Globus pallidus (tissue), 1 donor: ENCODE measurements at regions not wholly inside any gene's neighbourhood (a gene's known extent, or its start where the extent isn't known, plus 50 kb on each side); places are given as distances from the start of the nearest gene placed in this dataset.
"Not testable (repeated sequence)": the region's sequence is repeated elsewhere in the genome, so short reads cannot be mapped to it uniquely, and the experiment has no call there.

Experiments
- DNase-seq: peaks from one replicate; pipeline ENCODE4 v3.0.0-alpha.2; 2015; ENCODE audit warnings: low spot score

DNA sequence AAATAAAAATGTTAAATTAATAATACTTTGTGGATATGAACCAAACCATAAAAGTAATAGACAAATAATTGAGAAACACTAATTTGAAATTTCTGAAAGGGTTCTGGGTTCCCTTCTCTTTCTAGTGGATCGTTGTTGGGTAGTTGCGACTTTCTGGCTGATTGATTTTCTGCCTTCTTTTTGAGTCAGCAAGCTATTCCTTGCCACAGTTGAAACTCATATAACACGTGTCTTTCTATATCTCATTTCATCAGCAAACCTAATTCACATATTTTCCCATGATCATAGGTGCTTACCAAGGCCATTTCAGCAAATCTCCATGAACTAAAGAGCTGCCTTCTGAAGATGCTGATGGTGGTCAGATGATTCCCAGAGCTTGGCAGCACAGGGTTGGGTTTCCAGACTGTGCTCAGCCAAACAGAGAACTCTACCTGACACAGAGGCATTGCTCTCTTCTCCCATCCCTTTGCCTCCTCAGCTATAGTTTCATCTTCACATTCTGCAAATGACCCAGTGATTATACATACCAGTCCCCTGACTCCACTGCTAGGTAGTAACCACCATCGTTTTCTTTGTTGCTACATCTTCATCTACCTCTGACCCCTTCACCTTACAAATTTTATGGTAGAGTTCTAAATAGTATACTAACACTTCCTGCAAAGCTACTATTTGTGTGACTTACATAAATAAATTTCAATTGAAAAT is 383.9 kb upstream of the DPH6 start:
- no peak for DNase-seq

DNA sequence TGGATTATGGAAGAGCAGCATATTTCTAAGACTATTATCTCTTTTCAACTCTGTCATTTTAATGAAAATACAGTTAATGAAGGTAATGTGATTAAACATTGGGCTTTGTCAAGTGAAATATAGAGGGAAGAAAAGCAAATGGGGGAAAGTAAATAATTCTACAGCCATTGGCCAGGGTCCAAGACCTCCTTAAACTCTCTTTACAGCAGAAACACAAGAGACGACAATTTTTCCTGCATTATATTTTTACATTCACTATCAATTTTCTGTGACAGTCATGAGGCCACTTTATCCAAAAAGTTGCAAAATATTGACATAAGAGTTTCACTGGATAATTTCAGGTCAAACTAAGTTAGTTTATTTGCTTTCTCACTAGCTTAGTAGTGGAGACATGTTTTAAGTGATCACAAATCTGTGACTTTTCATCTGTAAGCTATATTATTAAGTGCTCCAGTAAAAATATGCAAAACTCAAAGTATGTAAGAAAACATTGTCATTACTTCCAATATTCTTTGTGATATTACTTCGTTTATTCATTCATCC is 385.9 kb upstream of the DPH6 start:
- DNase-seq: no peak

DNA sequence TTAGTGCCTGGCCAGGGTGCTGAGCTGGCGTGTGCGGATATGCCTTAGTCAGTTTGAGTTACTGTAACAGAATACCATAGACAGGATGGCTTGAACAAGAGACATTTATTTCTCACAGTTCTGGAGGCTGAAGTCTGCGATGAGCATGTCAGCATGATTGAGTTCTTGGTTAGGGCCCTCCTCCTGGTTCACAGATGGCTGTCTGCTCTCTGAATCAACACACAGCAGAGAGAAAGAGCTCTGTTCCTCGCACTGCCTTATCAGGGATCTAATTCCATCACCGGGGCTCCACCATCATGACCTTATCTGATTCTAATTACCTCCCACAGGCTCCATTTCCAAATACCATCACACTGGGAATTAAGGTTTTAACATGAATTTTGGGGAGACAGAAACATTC is 386.6 kb upstream of the DPH6 start:
- DNase-seq: no peak

DNA sequence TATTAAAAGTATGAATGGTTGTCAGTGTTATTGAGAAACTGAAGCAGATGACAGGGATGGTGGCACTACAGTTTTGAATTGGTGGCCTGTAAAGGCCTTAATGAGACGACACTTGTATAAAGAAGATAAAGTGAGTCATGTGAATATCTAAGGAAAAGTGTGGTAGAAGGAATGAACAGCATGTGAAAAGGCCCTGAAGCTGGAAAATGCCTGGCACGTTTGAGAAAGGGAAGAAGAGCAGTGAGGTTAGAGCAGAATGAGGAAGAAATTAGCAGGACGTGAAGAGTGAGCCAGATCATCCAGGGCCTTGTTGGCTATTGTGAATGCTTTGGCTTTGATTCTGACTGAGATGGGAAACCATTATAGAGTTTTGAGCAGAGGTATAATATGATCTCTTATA is 387.6 kb upstream of the DPH6 start:
- no peak for DNase-seq

DNA sequence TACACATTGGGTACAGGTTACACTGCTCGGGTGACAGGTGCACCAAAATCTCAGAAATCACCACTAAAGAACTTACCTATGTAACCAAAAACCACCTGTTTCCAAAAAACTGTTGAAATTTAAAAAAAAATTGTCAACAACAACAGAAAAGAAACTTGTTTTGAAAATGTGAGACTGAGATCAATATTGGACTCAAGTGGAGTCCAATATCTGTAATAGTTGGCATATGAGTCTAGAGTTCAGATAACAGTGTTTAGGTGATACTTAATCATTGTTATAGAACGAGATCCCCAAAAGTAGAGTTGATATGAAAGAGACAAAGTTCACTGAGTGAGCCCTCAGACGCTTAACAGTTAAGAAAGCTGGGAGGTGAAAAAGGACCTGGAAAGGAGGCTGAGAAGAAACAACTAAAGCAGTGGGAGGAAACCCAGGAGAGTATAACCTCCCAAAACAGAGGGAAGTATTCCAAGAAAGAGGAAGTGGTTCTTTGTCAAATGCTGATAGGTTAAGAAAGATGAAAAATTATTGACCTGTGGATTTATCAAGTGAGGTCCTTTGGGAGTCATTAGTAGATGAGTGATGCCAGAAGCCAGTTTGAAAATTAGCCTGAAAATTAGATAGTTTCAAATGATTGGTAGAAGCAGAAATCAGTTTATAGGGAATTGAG is 388.6 kb upstream of the DPH6 start:
- DNase-seq: no peak

DNA sequence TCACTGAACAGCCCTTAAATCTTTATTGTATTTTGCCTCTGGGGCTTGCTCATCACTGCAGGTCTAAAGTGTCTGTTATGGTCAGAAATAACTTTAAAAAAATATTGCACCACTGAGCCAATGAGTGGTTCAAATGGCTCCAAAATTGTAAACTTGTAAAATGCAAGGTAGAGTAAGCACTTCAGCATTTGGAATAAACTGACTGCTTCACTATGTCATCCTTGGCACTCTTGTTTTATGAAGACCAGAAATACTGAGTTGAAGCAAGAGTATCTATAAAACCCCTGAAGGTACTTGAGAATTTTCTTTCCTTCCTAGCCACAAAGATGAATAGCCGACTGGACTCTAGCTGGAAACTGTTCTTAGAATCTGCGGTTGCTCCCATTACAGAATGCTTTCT is 390.3 kb upstream of the DPH6 start:
- no peak for DNase-seq

DNA sequence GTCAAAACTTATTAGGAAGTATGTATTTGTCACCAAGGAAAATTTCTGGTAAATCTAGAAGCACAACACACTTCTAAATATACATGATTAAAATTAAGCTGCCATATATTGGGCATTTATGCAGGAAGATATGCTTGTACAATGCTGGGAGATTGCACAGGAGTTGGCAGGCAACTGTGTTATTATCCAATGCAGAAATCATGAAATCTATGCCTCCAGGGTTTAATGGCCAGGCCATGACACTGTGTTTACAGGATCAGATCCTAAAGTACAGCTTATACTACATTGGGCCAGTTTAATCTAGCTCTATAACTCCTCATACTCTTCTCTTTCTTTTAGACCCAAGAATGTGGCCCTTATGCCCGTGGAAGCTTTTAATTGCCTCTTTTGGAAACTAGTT is 391.4 kb upstream of the DPH6 start:
- no peak for DNase-seq

DNA sequence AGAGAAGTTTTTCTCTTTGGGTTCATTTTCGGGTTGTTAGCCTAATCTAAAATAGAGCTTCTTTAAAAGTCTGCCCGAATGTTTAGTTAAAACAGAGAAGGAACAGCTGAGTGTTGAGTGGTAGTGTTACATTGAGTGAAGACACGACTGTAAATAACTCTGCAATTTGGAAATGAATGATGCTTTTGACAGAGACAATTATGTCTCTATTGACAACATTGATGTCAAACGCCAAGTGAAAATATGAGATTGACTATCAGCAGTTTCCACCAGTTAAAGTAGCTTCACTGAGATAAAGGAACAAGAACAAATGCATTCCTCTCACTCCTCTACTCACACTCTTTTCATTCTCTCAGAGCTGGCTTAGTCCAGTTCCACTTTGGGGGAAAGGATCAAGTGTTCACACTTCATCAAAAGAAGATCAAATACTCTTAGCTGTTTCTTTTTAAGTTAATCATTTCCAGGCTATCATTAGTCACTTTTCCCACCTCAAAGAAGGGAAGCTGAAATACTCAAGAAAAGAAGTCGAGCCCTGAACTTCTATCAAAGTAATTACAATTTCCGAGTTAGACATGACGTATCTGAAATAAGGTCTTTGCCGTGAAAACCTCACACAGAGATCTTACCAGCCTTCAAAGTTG is 399.1 kb upstream of the DPH6 start:
- DNase-seq: no peak

DNA sequence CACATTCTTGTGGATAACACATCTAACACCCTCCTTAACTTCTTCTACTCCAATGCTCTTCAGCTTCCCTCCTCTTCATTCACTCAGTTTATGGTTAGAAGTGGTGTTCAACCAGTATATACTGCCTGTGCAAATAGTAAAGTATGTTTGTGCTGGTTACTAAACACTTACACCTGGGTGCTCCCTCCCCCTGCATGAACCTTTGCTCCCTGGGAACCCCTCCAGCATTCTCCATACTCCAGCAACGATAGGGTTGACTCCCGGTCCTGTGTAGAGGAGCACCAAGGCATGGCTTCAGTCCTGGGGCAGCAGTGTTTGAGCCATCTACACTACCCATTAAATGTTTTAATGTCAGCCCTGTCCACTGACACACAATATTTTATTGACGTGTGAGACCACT is 407.5 kb upstream of the DPH6 start:
- DNase-seq: no peak

DNA sequence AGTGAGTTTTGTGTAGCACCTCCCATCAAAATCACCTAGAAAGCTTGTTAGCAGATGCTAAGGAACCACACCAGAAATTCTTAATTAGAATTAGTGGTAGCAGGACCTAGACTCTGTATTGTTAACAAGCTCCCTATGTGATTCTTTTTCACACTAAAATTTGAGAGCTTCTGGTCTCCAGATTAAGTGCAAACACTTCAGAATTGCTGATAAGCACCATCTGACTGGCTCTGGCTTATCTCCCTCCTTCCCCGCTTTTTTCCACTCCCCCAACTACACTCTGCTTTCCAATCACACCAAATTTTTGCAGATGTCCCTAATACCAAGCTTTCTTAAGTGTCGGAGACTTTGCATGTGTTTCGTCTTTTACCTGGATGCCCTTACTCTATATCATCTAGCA is 410.1 kb upstream of the DPH6 start:
- no peak for DNase-seq

DNA sequence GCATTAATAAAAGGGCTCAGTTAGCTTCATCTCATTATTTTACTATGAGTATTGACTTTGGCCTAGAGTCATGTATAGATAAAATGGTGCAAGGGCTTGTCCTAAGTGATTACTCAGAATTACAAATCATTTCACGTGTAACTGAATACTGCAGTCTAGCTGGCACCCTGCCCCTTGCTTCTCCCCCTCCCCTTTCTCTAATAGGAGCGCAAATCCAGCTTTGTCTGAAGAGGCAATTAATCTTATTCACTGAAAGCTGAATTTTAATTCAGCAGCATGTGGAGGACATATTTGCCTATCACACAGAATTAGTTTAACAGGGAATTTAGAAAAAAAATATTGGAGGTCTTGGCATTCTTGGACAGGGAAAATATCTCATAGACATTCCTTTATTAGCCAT is 412.1 kb upstream of the DPH6 start:
- no peak for DNase-seq

DNA sequence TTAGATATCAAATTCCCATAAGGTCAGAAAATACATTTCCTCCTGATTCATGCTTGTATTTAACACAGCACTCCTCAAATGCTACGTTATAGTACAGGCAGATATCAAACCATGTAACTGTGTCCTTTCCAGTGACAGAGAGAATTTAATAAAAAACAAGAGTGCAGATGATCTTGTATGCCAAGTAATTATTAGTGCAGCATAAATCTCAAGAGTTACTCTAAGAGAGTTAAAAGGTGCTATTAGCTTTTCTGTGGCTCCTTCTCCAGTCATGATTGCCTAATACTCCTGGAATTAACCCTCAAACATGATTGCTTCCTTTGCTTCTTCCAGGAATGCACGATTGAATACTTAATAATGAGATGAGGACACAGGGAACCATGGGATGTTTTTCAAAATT is 413.0 kb upstream of the DPH6 start:
- no peak for DNase-seq

DNA sequence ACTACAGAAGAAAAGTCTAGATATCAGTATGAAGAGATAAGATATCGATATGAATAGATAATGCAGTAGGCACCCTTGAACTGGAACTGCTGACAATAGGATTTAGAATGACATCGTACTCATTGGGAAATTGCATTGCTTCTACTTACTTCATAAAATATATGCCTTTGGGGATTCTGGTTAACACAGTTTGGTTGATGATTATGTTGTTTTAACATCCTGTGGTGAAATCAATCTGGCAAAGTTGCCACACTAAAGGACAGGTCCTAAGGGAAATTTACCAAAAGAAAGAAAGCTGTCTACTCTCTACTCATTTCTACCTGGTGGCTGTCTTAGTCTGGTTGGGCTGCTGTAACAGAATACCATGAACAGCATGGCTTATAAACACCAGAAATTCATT is 417.4 kb upstream of the DPH6 start:
- no peak for DNase-seq

DNA sequence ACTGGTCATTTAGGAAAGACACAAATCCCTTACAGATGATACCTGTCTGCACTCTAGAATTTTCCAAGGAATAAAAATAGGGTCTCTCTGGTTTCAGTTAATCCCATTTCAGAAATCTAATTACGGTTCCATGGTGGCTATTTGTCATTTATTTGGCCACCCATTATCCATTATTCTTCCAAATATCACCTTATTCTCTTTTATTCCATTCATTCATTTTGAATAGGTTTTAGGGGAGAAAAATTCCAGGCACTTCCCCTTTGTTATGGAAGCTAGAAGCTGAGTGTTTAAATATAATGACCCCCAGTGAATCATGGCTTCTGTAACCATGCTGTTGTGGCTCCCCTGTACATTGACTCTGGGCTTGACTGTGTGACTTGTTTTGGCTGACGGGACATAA is 420.8 kb upstream of the DPH6 start:
- no peak for DNase-seq

DNA sequence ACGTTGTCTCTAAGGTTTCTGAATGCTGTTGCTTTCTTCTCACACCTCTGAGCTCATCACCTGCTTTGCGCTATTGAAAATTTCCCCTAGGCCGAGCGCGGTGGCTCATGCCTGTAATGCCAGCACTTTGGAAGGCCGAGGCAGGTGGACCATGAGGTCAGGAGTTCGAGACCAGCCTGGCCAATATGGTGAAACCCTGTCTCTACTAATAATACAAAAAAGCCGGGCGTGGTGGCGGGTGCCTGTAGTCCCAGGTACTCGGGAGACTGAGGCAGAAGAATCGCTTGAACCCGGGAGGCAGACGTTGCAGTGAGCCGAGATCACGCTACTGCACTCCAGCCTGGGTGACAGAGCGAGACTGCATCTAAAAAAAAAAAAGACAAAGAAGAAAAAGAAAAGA is 422.0 kb upstream of the DPH6 start:
- not testable (repeated sequence) for DNase-seq

DNA sequence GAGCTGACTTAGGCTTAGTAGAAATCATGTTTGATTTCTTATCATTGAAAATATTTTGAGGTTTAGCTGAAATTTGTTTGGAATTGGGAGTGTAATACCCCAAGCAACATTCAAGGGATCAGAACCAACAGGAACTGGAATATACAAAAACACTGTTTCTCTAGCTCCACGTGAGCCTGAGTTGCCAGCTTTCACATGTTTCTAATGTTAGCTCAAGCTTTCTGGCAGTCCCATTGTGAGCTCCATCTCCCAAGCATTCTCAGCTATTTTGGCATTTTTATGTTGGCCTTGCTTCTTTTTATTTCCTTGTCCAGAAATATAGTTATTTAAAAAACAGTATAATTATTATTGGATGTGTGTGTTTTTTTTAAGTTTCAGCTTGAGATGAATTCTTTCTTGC is 427.1 kb upstream of the DPH6 start:
- no peak for DNase-seq

DNA sequence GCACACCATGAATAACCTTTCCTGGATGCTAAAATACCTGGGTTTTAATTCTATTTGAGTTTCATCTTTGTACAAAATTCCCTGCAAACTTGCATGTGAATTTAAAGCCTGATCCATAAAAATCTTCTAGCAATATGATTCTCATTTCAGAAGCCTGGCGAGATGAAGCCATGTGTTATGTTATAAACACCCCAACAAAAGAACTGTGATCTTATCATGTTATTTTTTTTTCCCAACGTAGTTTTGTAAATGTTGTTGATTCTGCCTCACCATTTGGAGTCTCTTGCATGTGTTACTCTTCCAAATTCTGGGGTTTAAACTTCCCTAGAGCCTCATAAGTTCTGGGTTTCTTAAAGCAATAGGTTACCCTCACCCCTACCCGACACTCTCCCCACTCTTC is 428.1 kb upstream of the DPH6 start:
- DNase-seq: no peak

DNA sequence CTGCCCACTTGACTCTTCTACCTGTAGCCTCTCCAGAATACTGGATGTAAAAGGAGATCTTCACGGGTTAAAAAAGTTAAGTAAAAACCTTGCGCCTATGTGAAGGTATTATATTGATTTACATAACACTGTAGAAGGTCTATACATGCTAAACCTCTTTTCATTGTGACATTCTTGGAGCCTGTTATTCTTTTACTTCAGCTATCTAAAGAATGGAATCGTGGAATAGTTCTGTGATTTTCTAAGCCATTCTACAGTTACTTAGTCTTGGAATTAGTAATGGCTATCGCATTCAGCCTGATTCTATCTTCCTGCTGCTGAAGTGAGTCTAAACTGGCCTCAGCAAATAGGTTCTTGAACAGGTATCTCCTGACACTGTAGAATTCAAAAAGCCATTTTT is 430.0 kb upstream of the DPH6 start:
- DNase-seq: no peak

DNA sequence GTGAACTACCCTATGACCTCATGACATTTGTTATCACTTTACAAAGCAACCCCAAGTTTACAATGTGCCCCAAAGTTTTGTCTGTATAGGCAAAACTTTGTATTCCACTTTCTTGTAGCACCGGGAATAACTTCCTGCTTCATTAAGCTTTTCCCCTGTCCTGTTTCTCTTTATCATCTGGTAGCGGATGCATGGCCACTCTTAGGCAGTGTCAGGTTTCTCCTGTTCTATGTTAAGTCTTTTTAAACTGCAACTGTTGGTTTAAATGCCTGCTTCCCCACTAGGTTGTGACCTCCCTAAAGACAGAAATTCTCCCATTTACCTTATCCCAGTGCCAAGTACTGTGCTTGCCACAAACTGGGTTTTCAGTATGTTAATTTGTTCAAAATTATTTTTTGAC is 433.6 kb upstream of the DPH6 start:
- no peak for DNase-seq

DNA sequence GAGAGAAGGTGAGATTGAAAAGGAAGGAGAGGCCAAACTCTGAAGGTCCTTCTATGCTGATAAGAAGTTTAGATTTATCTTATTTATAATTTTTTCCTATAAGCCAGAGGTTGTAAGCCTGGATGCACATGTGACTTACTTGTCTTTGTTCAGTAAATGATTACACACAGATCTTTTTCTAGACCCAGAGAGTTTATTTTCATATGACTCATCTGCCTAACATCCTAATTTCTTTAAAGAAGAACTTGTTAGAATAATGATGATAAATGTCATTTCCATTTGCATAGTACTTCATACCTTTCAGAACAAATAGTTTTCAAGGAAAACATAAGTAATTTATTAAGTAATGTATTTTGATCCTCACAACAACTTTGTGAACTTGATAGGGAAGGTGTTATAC is 434.8 kb upstream of the DPH6 start:
- no peak for DNase-seq

DNA sequence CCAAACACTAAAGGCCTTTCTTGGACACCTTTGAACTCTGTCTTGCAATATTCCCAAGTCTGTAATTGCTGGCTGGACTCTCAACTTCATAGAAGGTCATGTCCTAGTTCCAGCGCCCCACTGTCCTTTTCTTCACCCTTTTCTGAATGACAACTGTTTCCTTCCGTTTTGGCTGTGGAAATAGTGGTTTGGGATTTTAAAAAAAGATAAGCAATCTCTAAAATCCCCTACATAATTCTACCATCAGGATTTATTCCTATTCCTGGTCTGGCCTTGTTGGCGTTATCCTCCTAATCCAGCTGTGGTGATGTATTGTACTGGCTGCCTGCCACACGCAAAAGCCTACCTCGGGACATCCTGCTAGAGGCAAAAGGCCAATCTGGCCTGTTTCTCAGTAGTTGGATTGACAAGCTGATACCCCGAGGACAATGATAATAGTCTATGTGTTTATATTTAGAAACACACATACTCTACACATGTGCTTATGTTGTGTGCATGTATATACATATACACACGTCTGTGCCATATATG is 440.3 kb upstream of the DPH6 start:
- no peak for DNase-seq

DNA sequence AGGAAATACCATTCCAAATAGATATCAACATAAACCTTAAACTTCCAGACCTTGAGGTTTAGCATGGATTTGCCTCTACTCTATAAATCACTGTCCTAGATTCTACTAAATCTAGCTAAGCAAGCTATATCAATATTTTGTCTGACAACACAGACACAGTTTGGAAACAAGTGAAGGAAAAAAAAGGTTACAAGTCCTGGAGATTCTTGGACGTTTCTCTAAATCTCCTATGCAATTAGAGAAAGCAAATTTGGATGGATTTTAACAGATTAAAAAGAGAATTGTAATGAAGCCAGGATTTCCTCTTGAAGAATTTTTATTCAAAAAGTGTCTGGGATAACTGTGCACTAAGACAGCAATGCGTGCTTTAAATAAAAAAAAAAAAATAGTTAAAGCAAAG is 441.1 kb upstream of the DPH6 start:
- no peak for DNase-seq

DNA sequence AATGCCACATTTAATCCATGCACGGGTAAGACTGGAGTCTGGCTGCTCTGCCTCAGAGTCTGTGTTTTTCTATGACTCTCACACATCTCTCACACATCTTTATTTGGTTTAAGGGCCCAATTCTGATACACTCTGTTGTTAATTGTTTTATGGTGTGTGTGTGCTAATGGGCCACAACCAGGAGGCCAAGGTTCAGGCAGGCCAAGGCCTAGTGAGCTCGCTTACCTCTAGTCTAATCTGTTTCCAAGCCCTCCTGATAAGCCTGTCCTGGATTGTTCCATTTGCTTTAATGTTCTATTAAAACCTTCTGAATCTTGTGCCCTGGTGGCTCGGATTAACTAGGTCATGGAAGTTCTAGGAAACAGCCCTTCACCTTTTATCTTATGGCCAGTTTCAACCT is 445.4 kb upstream of the DPH6 start:
- DNase-seq: no peak
